Lung (tissue), 11 donors: ENCODE measurements at regions not wholly inside any gene's neighbourhood (a gene's known extent, or its start where the extent isn't known, plus 50 kb on each side); places are given as distances from the start of the nearest gene placed in this dataset.
"Not testable (repeated sequence)": the region's sequence is repeated elsewhere in the genome, so short reads cannot be mapped to it uniquely, and the experiment has no call there.

Source experiments
- ATAC-seq: fragments of 200-7000 bp; cut with Tn5 transposase; one replicate; pipeline ENCODE4 v1.9.1; 2020; ENCODE audit warnings: moderate number of reproducible peaks; ENCODE audit not compliant: insufficient read depth, low FRiP score
- DNase-seq, 3 donors: peaks; one replicate each; pipeline ENCODE4 v3.0.0-alpha.2; 2013 to 2017
- H3K27ac ChIP-seq, 2 donors: one replicate each; pipeline ENCODE4 v1.5.1; 2013; ENCODE audit warnings: mild to moderate bottlenecking in 2 of 2, moderate library complexity in 2 of 2, control low read depth in 1 of 2, inconsistent platforms in 1 of 2, low read depth in 1 of 2, low read length in 1 of 2
- H3K27me3 ChIP-seq, 3 donors: one replicate each; pipeline ENCODE4 v1.5.1; 2013; ENCODE audit warnings: low read length in 2 of 3; ENCODE audit not compliant: control insufficient read depth in 3 of 3, insufficient read depth in 3 of 3
- H3K36me3 ChIP-seq, 4 donors: one replicate each; pipeline ENCODE4 v1.5.1; 2013; ENCODE audit warnings: low read length in 4 of 4, mild to moderate bottlenecking in 1 of 4, moderate library complexity in 1 of 4; ENCODE audit not compliant: control insufficient read depth in 4 of 4, insufficient read depth in 4 of 4
- H3K4me1 ChIP-seq, 5 donors: one replicate each; pipeline ENCODE4 v1.5.1; 2013; ENCODE audit warnings: low read length in 5 of 5, mild to moderate bottlenecking in 2 of 5, moderate library complexity in 1 of 5; ENCODE audit not compliant: control insufficient read depth in 5 of 5, insufficient read depth in 5 of 5
- H3K4me3 ChIP-seq: one replicate; pipeline ENCODE4 v1.5.1; 2013; ENCODE audit warnings: mild to moderate bottlenecking, control low read depth, moderate library complexity
- H3K9ac ChIP-seq, 2 donors: one replicate each; pipeline ENCODE4 v1.5.1; 2013; ENCODE audit warnings: low read length in 2 of 2, control low read depth in 1 of 2; ENCODE audit not compliant: insufficient read depth in 1 of 2
- H3K9me3 ChIP-seq, 4 donors: one replicate each; pipeline ENCODE4 v1.5.1; 2013; ENCODE audit warnings: low read length in 3 of 4, mild to moderate bottlenecking in 1 of 4, moderate library complexity in 1 of 4; ENCODE audit not compliant: control insufficient read depth in 4 of 4, insufficient read depth in 3 of 4
- CTCF ChIP-seq: IDR thresholded peaks from 2 replicates; pipeline ENCODE4 v1.5.1; 2012; ENCODE audit warnings: mild to moderate bottlenecking; ENCODE audit errors: control extremely low read depth, extremely low read depth
- WGBS, 2 donors: extraction: QIAGEN DNeasy Blood & Tissue Kit; methylation state at CpG; one replicate each; pipeline ENCODE4 v1.1.7; 2013; 5-methylcytosine and 5-hydroxymethylcytosine counted together
- donor health status: control.
- donor health status: control.
- donor health status: Bipolar disorder and iron deficiency.
- donor health status: healthy.
- donor health status: DM: yes; HTN: yes; CAD: no.

- 72 to 75% methylated on average over 2 of the region's 2 CpGs for WGBS, 2 donors
- no peak for ATAC-seq
- no peaks in the 10 kb centered on the region for H3K4me1 ChIP-seq
- H3K4me3 ChIP-seq = no peak overlapping the region
- TF ChIP-seq CTCF = no peak
- no peaks in the 10 kb centered on the region for H3K36me3 ChIP-seq
- no peak overlapping the region for H3K9ac ChIP-seq
- DNase-seq = no peak
- peaks cover 0 to 6% (median 3%) of the 10 kb centered on the region in 4 donors for H3K9me3 ChIP-seq
- no peaks in the 10 kb centered on the region for H3K27me3 ChIP-seq
- H3K27ac ChIP-seq = no peak overlapping the region
Measured at GRCh38 chr18:70582981-70583380, 294.1 kb downstream of the SOCS6 start.

GRCh38 chr18:70578480-70578879 lies 289.6 kb downstream of the SOCS6 start:
- no peak for TF ChIP-seq CTCF
- Histone ChIP-seq H3K27ac (no peak overlapping the region), H3K9me3 (no peaks in the 10 kb centered on the region), H3K9ac (no peak overlapping the region), H3K27me3 (no peaks in the 10 kb centered on the region), H3K36me3 (no peaks in the 10 kb centered on the region), H3K4me3 (no peak overlapping the region), H3K4me1 (no peaks in the 10 kb centered on the region)
- DNase-seq (no peak), ATAC-seq (no peak)
- WGBS, 2 donors = 37 to 44% methylated on average over 6 of the region's 6 CpGs

GRCh38 chr18:70577023-70577420 lies 288.2 kb downstream of the SOCS6 start:
- H3K36me3 ChIP-seq = no peaks in the 10 kb centered on the region
- H3K27ac ChIP-seq = no peak overlapping the region
- TF ChIP-seq CTCF = no peak
- DNase-seq = no peak
- no peaks in the 10 kb centered on the region for H3K9me3 ChIP-seq
- no peak for ATAC-seq
- H3K4me3 ChIP-seq = no peak overlapping the region
- H3K27me3 ChIP-seq = no peaks in the 10 kb centered on the region
- no peaks in the 10 kb centered on the region for H3K4me1 ChIP-seq
- H3K9ac ChIP-seq = no peak overlapping the region
- WGBS, 2 donors = 76 to 80% methylated on average over 4 of the region's 4 CpGs

GRCh38 chr18:70576276-70577022 lies 287.6 kb downstream of the SOCS6 start:
- H3K9me3 ChIP-seq = no peaks in the 10 kb centered on the region
- ATAC-seq = no peak
- WGBS, 2 donors = 79 to 86% methylated on average over 9 of the region's 9 CpGs
- no peak for DNase-seq
- no peak overlapping the region for H3K4me3 ChIP-seq
- TF ChIP-seq CTCF = no peak
- no peaks in the 10 kb centered on the region for H3K4me1 ChIP-seq
- H3K9ac ChIP-seq = no peak overlapping the region
- H3K27ac ChIP-seq = no peak overlapping the region
- H3K36me3 ChIP-seq = no peaks in the 10 kb centered on the region
- no peaks in the 10 kb centered on the region for H3K27me3 ChIP-seq

GRCh38 chr18:70574951-70575350 lies 286.1 kb downstream of the SOCS6 start:
- not testable (repeated sequence) for H3K4me3 ChIP-seq, H3K4me1 ChIP-seq, ATAC-seq, H3K9ac ChIP-seq, H3K36me3 ChIP-seq, H3K9me3 ChIP-seq, H3K27me3 ChIP-seq, H3K27ac ChIP-seq, DNase-seq
